ENCODE measurements at regions not wholly inside any gene's neighbourhood (a gene's known extent, or its start where the extent isn't known, plus 50 kb on each side); places are given as distances from the start of the nearest gene placed in this dataset.
"Not testable (repeated sequence)": the region's sequence is repeated elsewhere in the genome, so short reads cannot be mapped to it uniquely, and the experiment has no call there.

GRCh38 chr5:87608385-87608784, 195.7 kb upstream of the CCNH start:
- TF ChIP-seq CTCF (IDR thresholded peaks at IDR 0.05; ENCODE audit: insufficient read depth, low read depth, low read length, missing control alignments) = no peak
- no peak overlapping the region for H3K4me3 ChIP-seq (ENCODE audit: low read length)
- DNase-seq (ENCODE audit: low read depth) = no peak

GRCh38 chr5:87605663-87606062, 192.9 kb upstream of the CCNH start:
- DNase-seq (ENCODE audit: low read depth) = no peak
- no peak for TF ChIP-seq CTCF (IDR thresholded peaks at IDR 0.05; ENCODE audit: insufficient read depth, low read depth, low read length, missing control alignments)

GRCh38 chr5:87599778-87600177, 187.0 kb upstream of the CCNH start:
- no peak for DNase-seq (ENCODE audit: low read depth)
- no peak for TF ChIP-seq CTCF (IDR thresholded peaks at IDR 0.05; ENCODE audit: insufficient read depth, low read depth, low read length, missing control alignments)
- H3K4me3 ChIP-seq (ENCODE audit: low read length) = no peak overlapping the region

More at GRCh38 chr5:87605663-87606062, 192.9 kb upstream of the CCNH start:
- H3K4me3 ChIP-seq (ENCODE audit: low read length) = no peak overlapping the region

GRCh38 chr5:87598460-87598859, 185.7 kb upstream of the CCNH start:
- no peak for DNase-seq (ENCODE audit: low read depth)
- no peak for TF ChIP-seq CTCF (IDR thresholded peaks at IDR 0.05; ENCODE audit: insufficient read depth, low read depth, low read length, missing control alignments)

GRCh38 chr5:87594566-87594965, 181.8 kb upstream of the CCNH start:
- H3K4me3 ChIP-seq (ENCODE audit: low read length) = no peak overlapping the region
- no peak for DNase-seq (ENCODE audit: low read depth)
- TF ChIP-seq CTCF (IDR thresholded peaks at IDR 0.05; ENCODE audit: insufficient read depth, low read depth, low read length, missing control alignments) = no peak

More at GRCh38 chr5:87598460-87598859, 185.7 kb upstream of the CCNH start:
- H3K4me3 ChIP-seq (ENCODE audit: low read length) = no peak overlapping the region

GRCh38 chr5:87589587-87589986, 176.9 kb upstream of the CCNH start:
- no peak for TF ChIP-seq CTCF (IDR thresholded peaks at IDR 0.05; ENCODE audit: insufficient read depth, low read depth, low read length, missing control alignments)
- no peak overlapping the region for H3K4me3 ChIP-seq (ENCODE audit: low read length)
- no peak for DNase-seq (ENCODE audit: low read depth)

GRCh38 chr5:87588316-87588715, 175.6 kb upstream of the CCNH start:
- H3K4me3 ChIP-seq (ENCODE audit: low read length) = no peak overlapping the region
- no peak for TF ChIP-seq CTCF (IDR thresholded peaks at IDR 0.05; ENCODE audit: insufficient read depth, low read depth, low read length, missing control alignments)
- no peak for DNase-seq (ENCODE audit: low read depth)

- DNase-seq (ENCODE audit: low read depth); H3K4me3 ChIP-seq (ENCODE audit: low read length): not testable (repeated sequence)
Observed at GRCh38 chr5:87583704-87584103, 171.0 kb upstream of the CCNH start.
